Large intestine (tissue), 3 donors: ENCODE measurements at regions not wholly inside any gene's neighbourhood (a gene's known extent, or its start where the extent isn't known, plus 50 kb on each side); places are given as distances from the start of the nearest gene placed in this dataset.

Experiments used
- DNase-seq, 2 donors: peaks; one replicate each; pipeline versions ENCODE4 v3.0.0 to v3.0.0-alpha.2; 2013
- H3K27ac ChIP-seq: one replicate; pipeline ENCODE4 v1.5.1; 2013; ENCODE audit warnings: low read length
- H3K27me3 ChIP-seq: 2 replicates; pipeline ENCODE4 v1.6.1; 2013; ENCODE audit warnings: low read length; ENCODE audit not compliant: control insufficient read depth, insufficient read depth
- H3K36me3 ChIP-seq: 2 replicates; pipeline ENCODE4 v1.6.1; 2013; ENCODE audit warnings: low read length; ENCODE audit not compliant: control insufficient read depth, insufficient read depth
- H3K4me1 ChIP-seq: one replicate; pipeline ENCODE4 v1.6.1; 2013; ENCODE audit warnings: low read length; ENCODE audit not compliant: control insufficient read depth, insufficient read depth
- H3K4me3 ChIP-seq: one replicate; pipeline ENCODE4 v1.5.1; 2013; ENCODE audit warnings: low read length
- H3K9me3 ChIP-seq: one replicate; pipeline ENCODE4 v1.6.1; 2013; ENCODE audit warnings: mild to moderate bottlenecking, low read depth, low read length, moderate library complexity; ENCODE audit not compliant: control insufficient read depth
- WGBS: methylation state at CpG from one replicate; pipeline ENCODE4 v1.1.5; 2013; ENCODE audit warnings: low lambda C conversion rate; ENCODE audit not compliant: insufficient coverage; 5-methylcytosine and 5-hydroxymethylcytosine counted together

GRCh38 chr13:95388420-95389079 lies 87.3 kb upstream of the ABCC4 start:
- no peak overlapping the region for H3K27ac ChIP-seq
- no peaks in the 10 kb centered on the region for H3K9me3 ChIP-seq
- H3K36me3 ChIP-seq, result no peaks in the 10 kb centered on the region
- DNase-seq, result no peak
- H3K27me3 ChIP-seq, result peaks cover 4% of the 10 kb centered on the region
- no peaks in the 10 kb centered on the region for H3K4me1 ChIP-seq
- WGBS, result 69% methylated on average over 2 of the region's 2 CpGs
- H3K4me3 ChIP-seq, result no peak overlapping the region

- no CpG with 5 or more reads among the region's 2 CpGs for WGBS
- DNase-seq, result no peak
- H3K36me3 ChIP-seq, result no peaks in the 10 kb centered on the region
These were observed 90.1 kb upstream of the ABCC4 start for GRCh38 chr13:95391362-95391761.

GRCh38 chr13:95391785-95392184 lies 90.5 kb upstream of the ABCC4 start:
- Histone ChIP-seq H3K36me3 (no peaks in the 10 kb centered on the region), H3K4me3 (no peak overlapping the region), H3K9me3 (no peaks in the 10 kb centered on the region), H3K27me3 (peaks cover 4% of the 10 kb centered on the region), H3K4me1 (no peaks in the 10 kb centered on the region), H3K27ac (no peak overlapping the region)
- WGBS, result no CpG with 5 or more reads among the region's 2 CpGs
- DNase-seq, result no peak

More at GRCh38 chr13:95391362-95391761, 90.1 kb upstream of the ABCC4 start:
- Histone ChIP-seq H3K9me3 (no peaks in the 10 kb centered on the region), H3K4me1 (no peaks in the 10 kb centered on the region), H3K27ac (no peak overlapping the region), H3K4me3 (no peak overlapping the region), H3K27me3 (peaks cover 4% of the 10 kb centered on the region)

- H3K4me1 ChIP-seq, result no peaks in the 10 kb centered on the region
- WGBS, result no CpG with 5 or more reads among the region's 3 CpGs
- H3K4me3 ChIP-seq, result no peak overlapping the region
- DNase-seq, result no peak
- H3K9me3 ChIP-seq, result no peaks in the 10 kb centered on the region
- peaks cover 4% of the 10 kb centered on the region for H3K27me3 ChIP-seq
- H3K36me3 ChIP-seq, result no peaks in the 10 kb centered on the region
- no peak overlapping the region for H3K27ac ChIP-seq
These were observed 91.3 kb upstream of the ABCC4 start for GRCh38 chr13:95392597-95392996.

DNA sequence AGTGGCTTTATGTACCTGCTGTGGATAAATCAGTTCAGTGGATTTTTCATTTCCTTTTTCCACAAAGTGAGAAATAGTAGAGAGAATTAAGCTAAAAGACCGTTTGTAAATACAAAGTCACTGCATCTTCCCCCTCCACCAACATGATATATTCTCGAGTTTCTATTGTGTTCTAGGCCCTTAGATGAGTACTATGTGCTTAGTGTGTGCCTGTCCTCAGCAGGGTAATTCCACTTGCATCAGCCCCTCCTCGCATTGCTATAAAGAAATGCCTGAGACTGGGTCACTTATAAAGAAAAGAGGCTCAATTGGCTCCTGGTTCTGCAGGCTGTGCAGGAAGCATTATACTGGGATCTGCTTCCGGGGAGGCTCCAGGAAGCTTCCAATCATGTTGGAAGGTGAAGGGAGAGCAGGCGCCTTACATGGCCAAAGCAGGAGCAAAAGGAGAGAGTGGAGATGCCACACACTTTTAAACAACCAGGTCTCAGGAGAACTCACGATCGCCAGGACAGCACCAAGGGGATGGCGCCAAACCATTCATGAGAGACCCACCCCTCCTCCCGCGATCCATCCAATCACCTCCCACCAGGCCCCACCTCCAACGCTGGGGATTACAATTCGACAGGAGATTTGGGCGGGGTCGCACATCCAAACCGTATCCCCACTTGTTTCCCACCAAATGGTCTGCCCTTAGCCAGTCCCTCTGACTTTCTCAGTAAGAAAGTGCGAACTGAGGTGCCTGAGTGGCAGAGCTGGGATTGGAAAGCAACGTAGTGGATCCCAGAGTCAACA lies 102.3 kb upstream of the ABCC4 start:
- Histone ChIP-seq H3K27me3 (peaks cover 9% of the 10 kb centered on the region), H3K27ac (no peak overlapping the region), H3K36me3 (no peaks in the 10 kb centered on the region), H3K4me3 (peak overlapping the region; percentile 38), H3K9me3 (no peaks in the 10 kb centered on the region), H3K4me1 (no peaks in the 10 kb centered on the region)
- no CpG with 5 or more reads among the region's 17 CpGs for WGBS
- DNase-seq, result no peak

- H3K9me3 ChIP-seq, result no peaks in the 10 kb centered on the region
- no peaks in the 10 kb centered on the region for H3K4me1 ChIP-seq
- H3K27ac ChIP-seq, result no peak overlapping the region
- DNase-seq, result peak; percentile 64 to 79
- no peaks in the 10 kb centered on the region for H3K36me3 ChIP-seq
- no CpG with 5 or more reads among the region's 24 CpGs for WGBS
- H3K27me3 ChIP-seq, result peaks cover 9% of the 10 kb centered on the region
- peak overlapping the region; percentile 38 for H3K4me3 ChIP-seq
These were observed 103.1 kb upstream of the ABCC4 start for GRCh38 chr13:95404141-95404882.

GRCh38 chr13:95406176-95406575 lies 104.9 kb upstream of the ABCC4 start:
- Histone ChIP-seq H3K9me3 (no peaks in the 10 kb centered on the region), H3K36me3 (no peaks in the 10 kb centered on the region), H3K4me1 (no peaks in the 10 kb centered on the region), H3K27ac (no peak overlapping the region), H3K4me3 (no peak overlapping the region), H3K27me3 (peaks cover 9% of the 10 kb centered on the region)
- no peak for DNase-seq
- WGBS, result no CpG with 5 or more reads among the region's 3 CpGs

DNA sequence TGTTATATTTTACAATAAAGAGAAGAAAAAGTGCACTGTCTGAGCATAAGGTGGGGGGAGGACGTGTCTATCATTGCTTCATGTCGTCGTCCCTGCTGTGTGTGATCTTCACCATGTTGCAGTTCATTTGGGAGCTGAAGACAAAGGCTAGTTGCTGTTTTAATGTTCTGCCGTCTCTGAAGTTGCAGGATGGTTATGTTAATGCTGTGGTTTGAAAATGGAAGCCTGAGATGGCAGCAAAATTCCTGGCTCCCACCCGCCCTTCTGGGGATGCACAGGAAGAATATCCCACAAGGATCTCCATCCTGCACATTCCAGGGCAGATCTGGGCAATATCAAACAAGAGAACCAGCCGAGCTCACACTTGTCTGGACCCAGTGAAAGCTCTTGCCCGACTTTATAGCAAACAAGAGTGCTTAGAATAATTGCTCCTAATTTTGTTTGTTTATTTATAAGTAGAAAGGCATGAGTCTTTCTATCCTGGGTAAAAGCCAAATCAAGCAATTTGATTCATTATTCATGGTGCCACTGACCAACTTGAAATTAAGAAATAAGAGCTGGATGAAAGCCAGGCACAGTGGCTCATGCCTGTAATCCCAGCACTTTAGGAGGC lies 110.3 kb upstream of the ABCC4 start:
- Histone ChIP-seq H3K27ac (no peak overlapping the region), H3K9me3 (no peaks in the 10 kb centered on the region), H3K27me3 (no peaks in the 10 kb centered on the region), H3K4me1 (no peaks in the 10 kb centered on the region), H3K4me3 (no peak overlapping the region), H3K36me3 (no peaks in the 10 kb centered on the region)
- no peak for DNase-seq
- no CpG with 5 or more reads among the region's 7 CpGs for whole genome bisulfite sequencing

GRCh38 chr13:95418946-95419345 lies 117.7 kb upstream of the ABCC4 start:
- Histone ChIP-seq H3K36me3 (no peaks in the 10 kb centered on the region), H3K4me1 (no peaks in the 10 kb centered on the region), H3K27ac (no peak overlapping the region), H3K4me3 (no peak overlapping the region), H3K27me3 (no peaks in the 10 kb centered on the region), H3K9me3 (no peaks in the 10 kb centered on the region)
- DNase-seq, result no peak
- WGBS, result no CpG with 5 or more reads among the region's 4 CpGs

- no peaks in the 10 kb centered on the region for H3K27me3 ChIP-seq
- WGBS, result no CpG with 5 or more reads among the region's 8 CpGs
- no peak overlapping the region for H3K27ac ChIP-seq
- H3K4me3 ChIP-seq, result no peak overlapping the region
- no peak for DNase-seq
- no peaks in the 10 kb centered on the region for H3K36me3 ChIP-seq
- H3K9me3 ChIP-seq, result no peaks in the 10 kb centered on the region
- H3K4me1 ChIP-seq, result no peaks in the 10 kb centered on the region
These were observed 119.2 kb upstream of the ABCC4 start for GRCh38 chr13:95420501-95420900.
